Activated CD4-positive, alpha-beta T cell treated with anti-CD3 and anti-CD28 coated beads, Interleukin-2, amount 10 ng/mL, durations not matched to agents 24 days and 14 days (primary cell): ENCODE measurements at regions not wholly inside any gene's neighbourhood (a gene's known extent, or its start where the extent isn't known, plus 50 kb on each side); places are given as distances from the start of the nearest gene placed in this dataset.

Experiments used
- DNase-seq: peaks from one replicate; pipeline ENCODE4 v3.0.0; 2022
- H3K27ac Mint-ChIP-seq: one replicate; pipeline ENCODE4 v1.8.0; 2022; ENCODE audit warnings: mild to moderate bottlenecking, mixed read lengths
- H3K27me3 Mint-ChIP-seq: one replicate; pipeline ENCODE4 v1.8.0; 2022; ENCODE audit warnings: mixed read lengths
- H3K36me3 Mint-ChIP-seq: one replicate; pipeline ENCODE4 v1.8.0; 2022; ENCODE audit warnings: low read depth, mild to moderate bottlenecking, mixed read lengths
- H3K4me1 Mint-ChIP-seq: one replicate; pipeline ENCODE4 v1.8.0; 2021; ENCODE audit warnings: mixed read lengths
- H3K4me3 Mint-ChIP-seq: one replicate; pipeline ENCODE4 v1.8.0; 2022; ENCODE audit warnings: mild to moderate bottlenecking, moderate library complexity, mixed read lengths
- H3K9me3 Mint-ChIP-seq: one replicate; pipeline ENCODE4 v1.8.0; 2021; ENCODE audit warnings: mixed read lengths
- intact Hi-C: fragments of 100-400 bp; cut with micrococcal nuclease; formaldehyde crosslinking; loops from one replicate; pipeline ENCODE4 v1.15.1; 2023

GRCh38 chr20:24744747-24745146, 204.3 kb upstream of the CST7 start:
- H3K4me1 Mint-ChIP-seq, result peaks cover 12% of the 10 kb centered on the region
- no peaks in the 10 kb centered on the region for H3K9me3 Mint-ChIP-seq
- H3K4me3 Mint-ChIP-seq, result no peak overlapping the region
- no peaks in the 10 kb centered on the region for H3K36me3 Mint-ChIP-seq
- peaks cover under 1% of the 10 kb centered on the region for H3K27me3 Mint-ChIP-seq
- DNase-seq, result no peak
- intact Hi-C loops, result no loop called here
- no peak overlapping the region for H3K27ac Mint-ChIP-seq

GRCh38 chr20:24745206-24745605, 203.9 kb upstream of the CST7 start:
- Mint-ChIP-seq H3K36me3 (no peaks in the 10 kb centered on the region), H3K27ac (no peak overlapping the region), H3K9me3 (no peaks in the 10 kb centered on the region), H3K27me3 (peaks cover 2% of the 10 kb centered on the region), H3K4me1 (peaks cover 10% of the 10 kb centered on the region), H3K4me3 (no peak overlapping the region)
- intact Hi-C loops, result no loop called here
- no peak for DNase-seq

- intact Hi-C loops, result no loop called here
- DNase-seq, result no peak
- Mint-ChIP-seq H3K27ac (no peak overlapping the region), H3K4me1 (peaks cover 4% of the 10 kb centered on the region), H3K36me3 (no peaks in the 10 kb centered on the region), H3K9me3 (no peaks in the 10 kb centered on the region), H3K27me3 (peaks cover 7% of the 10 kb centered on the region), H3K4me3 (no peak overlapping the region)
Measured at GRCh38 chr20:24745617-24746350, 203.3 kb upstream of the CST7 start.

- Mint-ChIP-seq H3K36me3 (no peaks in the 10 kb centered on the region), H3K9me3 (no peaks in the 10 kb centered on the region), H3K27ac (no peak overlapping the region), H3K27me3 (peaks cover 7% of the 10 kb centered on the region), H3K4me3 (no peak overlapping the region), H3K4me1 (peaks cover 4% of the 10 kb centered on the region)
- no peak for DNase-seq
- intact Hi-C loops, result no loop called here
Measured at GRCh38 chr20:24746351-24746685, 202.8 kb upstream of the CST7 start.

GRCh38 chr20:24747010-24747712, 201.9 kb upstream of the CST7 start:
- peak; percentile 64 for DNase-seq

GRCh38 chr20:24747881-24748595, 201.0 kb upstream of the CST7 start:
- no peaks in the 10 kb centered on the region for H3K9me3 Mint-ChIP-seq
- H3K27me3 Mint-ChIP-seq, result peaks cover 7% of the 10 kb centered on the region
- H3K4me3 Mint-ChIP-seq, result no peak overlapping the region
- intact Hi-C loops, result no loop called here
- H3K36me3 Mint-ChIP-seq, result no peaks in the 10 kb centered on the region
- H3K4me1 Mint-ChIP-seq, result peaks cover 4% of the 10 kb centered on the region
- H3K27ac Mint-ChIP-seq, result no peak overlapping the region
- no peak for DNase-seq

More at GRCh38 chr20:24747010-24747712, 201.9 kb upstream of the CST7 start:
- Mint-ChIP-seq H3K4me1 (peaks cover 4% of the 10 kb centered on the region), H3K36me3 (no peaks in the 10 kb centered on the region), H3K9me3 (no peaks in the 10 kb centered on the region), H3K27me3 (peaks cover 7% of the 10 kb centered on the region), H3K4me3 (no peak overlapping the region), H3K27ac (no peak overlapping the region)
- intact Hi-C loops, result no loop called here

- intact Hi-C loops, result no loop called here
- Mint-ChIP-seq H3K4me1 (peaks cover 4% of the 10 kb centered on the region), H3K27me3 (peaks cover 13% of the 10 kb centered on the region), H3K36me3 (no peaks in the 10 kb centered on the region), H3K27ac (no peak overlapping the region), H3K4me3 (no peak overlapping the region), H3K9me3 (no peaks in the 10 kb centered on the region)
- DNase-seq, result no peak
Measured at GRCh38 chr20:24751551-24751950, 197.5 kb upstream of the CST7 start.

- peaks cover under 1% of the 10 kb centered on the region for H3K4me1 Mint-ChIP-seq
- no peak overlapping the region for H3K27ac Mint-ChIP-seq
- no peak for DNase-seq
- intact Hi-C loops, result no loop called here
- no peak overlapping the region for H3K4me3 Mint-ChIP-seq
- H3K27me3 Mint-ChIP-seq, result peaks cover 17% of the 10 kb centered on the region
- no peaks in the 10 kb centered on the region for H3K9me3 Mint-ChIP-seq
- H3K36me3 Mint-ChIP-seq, result no peaks in the 10 kb centered on the region
Measured at GRCh38 chr20:24752612-24753011, 196.5 kb upstream of the CST7 start.

- no peaks in the 10 kb centered on the region for H3K9me3 Mint-ChIP-seq
- H3K27me3 Mint-ChIP-seq, result peaks cover 18% of the 10 kb centered on the region
- no peaks in the 10 kb centered on the region for H3K4me1 Mint-ChIP-seq
- DNase-seq, result no peak
- intact Hi-C loops, result no loop called here
- H3K27ac Mint-ChIP-seq, result no peak overlapping the region
- no peak overlapping the region for H3K4me3 Mint-ChIP-seq
- no peaks in the 10 kb centered on the region for H3K36me3 Mint-ChIP-seq
Measured at GRCh38 chr20:24753130-24753529, 195.9 kb upstream of the CST7 start.

- DNase-seq, result no peak
- Mint-ChIP-seq H3K4me1 (no peaks in the 10 kb centered on the region), H3K27ac (no peak overlapping the region), H3K4me3 (no peak overlapping the region), H3K9me3 (peaks cover 4% of the 10 kb centered on the region), H3K36me3 (no peaks in the 10 kb centered on the region), H3K27me3 (peaks cover 30% of the 10 kb centered on the region)
- intact Hi-C loops, result no loop called here
Measured at GRCh38 chr20:24754691-24755090, 194.4 kb upstream of the CST7 start.

- Mint-ChIP-seq H3K36me3 (no peaks in the 10 kb centered on the region), H3K4me1 (no peaks in the 10 kb centered on the region), H3K27ac (no peak overlapping the region), H3K27me3 (peaks cover 27% of the 10 kb centered on the region), H3K4me3 (no peak overlapping the region), H3K9me3 (peaks cover 4% of the 10 kb centered on the region)
- DNase-seq, result no peak
- intact Hi-C loops, result no loop called here
Measured at GRCh38 chr20:24755411-24755922, 193.6 kb upstream of the CST7 start.

- DNase-seq, result no peak
- no peaks in the 10 kb centered on the region for H3K4me1 Mint-ChIP-seq
- peaks cover 26% of the 10 kb centered on the region for H3K27me3 Mint-ChIP-seq
- H3K27ac Mint-ChIP-seq, result no peak overlapping the region
- no peak overlapping the region for H3K4me3 Mint-ChIP-seq
- intact Hi-C loops, result no loop called here
- H3K9me3 Mint-ChIP-seq, result peaks cover 4% of the 10 kb centered on the region
- H3K36me3 Mint-ChIP-seq, result no peaks in the 10 kb centered on the region
Measured at GRCh38 chr20:24756292-24757025, 192.6 kb upstream of the CST7 start.

- no peak overlapping the region for H3K4me3 Mint-ChIP-seq
- H3K4me1 Mint-ChIP-seq, result no peaks in the 10 kb centered on the region
- DNase-seq, result no peak
- intact Hi-C loops, result no loop called here
- H3K27ac Mint-ChIP-seq, result no peak overlapping the region
- no peaks in the 10 kb centered on the region for H3K36me3 Mint-ChIP-seq
- H3K9me3 Mint-ChIP-seq, result peaks cover 4% of the 10 kb centered on the region
- peaks cover 26% of the 10 kb centered on the region for H3K27me3 Mint-ChIP-seq
Measured at GRCh38 chr20:24761220-24762065, 187.6 kb upstream of the CST7 start.
